ENCODE measurements at regions not wholly inside any gene's neighbourhood (a gene's known extent, or its start where the extent isn't known, plus 50 kb on each side); places are given as distances from the start of the nearest gene placed in this dataset.

- DNase-seq (ENCODE audit: low read depth), result no peak
- ChIA-PET POLR2A (no interaction called here), CTCF (interaction anchor here (1.6 kb wide), 1 partner anchor 197 kb away, joined by 6 read pairs; no protein-coding TSS in a partner anchor)
- no peak for TF ChIP-seq CTCF (IDR thresholded peaks at IDR 0.05; ENCODE audit: insufficient read depth, low read depth, low read length)
- no peak overlapping the region for H3K4me3 ChIP-seq (ENCODE audit: low read depth, low read length)
- H3K27me3 ChIP-seq (ENCODE audit: control insufficient read depth, insufficient read depth, low read length), result no peaks in the 10 kb centered on the region
- no peaks in the 10 kb centered on the region for H3K36me3 ChIP-seq (ENCODE audit: control insufficient read depth, insufficient read depth, low read length)
Measured at GRCh38 chr14:58697930-58698642, 60.3 kb downstream of the DACT1 start.

DNA sequence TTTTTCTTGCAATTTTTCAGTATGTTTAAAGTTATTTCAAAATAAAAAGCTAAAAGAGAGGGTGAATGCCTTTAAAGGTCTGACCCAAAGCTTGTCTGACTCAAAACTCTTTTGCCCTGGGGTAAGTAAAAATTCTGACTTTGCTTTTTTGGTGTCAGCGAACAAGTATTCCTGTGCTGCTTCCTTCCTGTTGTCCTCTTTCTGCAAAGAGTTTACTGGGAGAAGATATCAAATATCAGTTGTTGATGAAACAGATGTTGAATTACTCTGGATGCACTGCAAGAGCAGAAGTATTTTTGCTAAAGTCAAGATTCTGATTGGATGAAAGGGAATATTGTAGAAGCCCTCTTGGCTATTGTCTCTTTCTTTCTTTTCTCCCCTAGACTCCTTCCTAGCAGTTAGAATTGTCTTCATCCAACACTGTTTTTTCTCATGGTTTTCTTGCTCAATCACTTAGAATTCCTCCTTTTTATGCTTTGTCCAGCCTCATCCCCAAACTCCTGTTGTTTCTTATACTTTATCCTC lies 62.0 kb downstream of the DACT1 start:
- Histone ChIP-seq H3K36me3 (ENCODE audit: control insufficient read depth, insufficient read depth, low read length) (no peaks in the 10 kb centered on the region), H3K27me3 (ENCODE audit: control insufficient read depth, insufficient read depth, low read length) (no peaks in the 10 kb centered on the region), H3K4me3 (ENCODE audit: low read depth, low read length) (no peak overlapping the region)
- CTCF ChIA-PET, result no interaction called here
- no peak for DNase-seq (ENCODE audit: low read depth)
- POLR2A ChIA-PET, result no interaction called here
- no peak for TF ChIP-seq CTCF (IDR thresholded peaks at IDR 0.05; ENCODE audit: insufficient read depth, low read depth, low read length)

DNA sequence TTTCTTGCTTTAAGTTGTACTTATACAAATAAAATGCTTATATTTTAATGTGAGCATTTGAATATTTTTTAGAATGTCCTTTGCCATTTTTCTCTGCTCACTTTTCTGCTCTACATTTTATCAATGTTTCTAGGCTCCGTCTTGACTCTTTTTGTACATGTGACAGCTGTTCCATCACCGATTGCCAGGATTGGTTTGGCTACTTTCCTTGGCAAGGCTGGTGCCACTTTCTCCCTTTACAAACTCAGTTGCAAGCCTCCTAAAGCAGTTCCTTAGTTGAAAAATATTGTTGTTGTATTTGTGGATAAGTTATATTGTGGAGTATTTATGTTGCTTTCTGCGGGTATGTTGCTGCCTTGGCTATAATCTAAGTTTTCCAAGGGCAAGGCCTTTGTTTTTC lies 63.4 kb downstream of the DACT1 start:
- Histone ChIP-seq H3K4me3 (ENCODE audit: low read depth, low read length) (no peak overlapping the region), H3K27me3 (ENCODE audit: control insufficient read depth, insufficient read depth, low read length) (no peaks in the 10 kb centered on the region), H3K36me3 (ENCODE audit: control insufficient read depth, insufficient read depth, low read length) (no peaks in the 10 kb centered on the region)
- no peak for DNase-seq (ENCODE audit: low read depth)
- no peak for TF ChIP-seq CTCF (IDR thresholded peaks at IDR 0.05; ENCODE audit: insufficient read depth, low read depth, low read length)
- ChIA-PET CTCF (no interaction called here), POLR2A (no interaction called here)

- no peaks in the 10 kb centered on the region for H3K36me3 ChIP-seq (ENCODE audit: control insufficient read depth, insufficient read depth, low read length)
- POLR2A ChIA-PET, result no interaction called here
- no peaks in the 10 kb centered on the region for H3K27me3 ChIP-seq (ENCODE audit: control insufficient read depth, insufficient read depth, low read length)
- no peak overlapping the region for H3K4me3 ChIP-seq (ENCODE audit: low read depth, low read length)
- TF ChIP-seq CTCF (IDR thresholded peaks at IDR 0.05; ENCODE audit: insufficient read depth, low read depth, low read length), result no peak
- CTCF ChIA-PET, result no interaction called here
- no peak for DNase-seq (ENCODE audit: low read depth)
Measured at GRCh38 chr14:58701604-58702003, 63.8 kb downstream of the DACT1 start.

GRCh38 chr14:58702441-58703160 lies 64.8 kb downstream of the DACT1 start:
- Histone ChIP-seq H3K27me3 (ENCODE audit: control insufficient read depth, insufficient read depth, low read length) (no peaks in the 10 kb centered on the region), H3K36me3 (ENCODE audit: control insufficient read depth, insufficient read depth, low read length) (no peaks in the 10 kb centered on the region), H3K4me3 (ENCODE audit: low read depth, low read length) (no peak overlapping the region)
- no peak for DNase-seq (ENCODE audit: low read depth)
- POLR2A ChIA-PET, result no interaction called here
- CTCF ChIA-PET, result interaction anchor here (1.8 kb wide), 1 partner anchor 12 kb away, joined by 5 read pairs; no protein-coding TSS in a partner anchor
- no peak for TF ChIP-seq CTCF (IDR thresholded peaks at IDR 0.05; ENCODE audit: insufficient read depth, low read depth, low read length)

Data from BJ (cell line).